ENCODE measurements at regions not wholly inside any gene's neighbourhood (a gene's known extent, or its start where the extent isn't known, plus 50 kb on each side); places are given as distances from the start of the nearest gene placed in this dataset.
A peak's percentile ranks its signal among the peaks of the same experiment; 100 is the strongest.

DNA sequence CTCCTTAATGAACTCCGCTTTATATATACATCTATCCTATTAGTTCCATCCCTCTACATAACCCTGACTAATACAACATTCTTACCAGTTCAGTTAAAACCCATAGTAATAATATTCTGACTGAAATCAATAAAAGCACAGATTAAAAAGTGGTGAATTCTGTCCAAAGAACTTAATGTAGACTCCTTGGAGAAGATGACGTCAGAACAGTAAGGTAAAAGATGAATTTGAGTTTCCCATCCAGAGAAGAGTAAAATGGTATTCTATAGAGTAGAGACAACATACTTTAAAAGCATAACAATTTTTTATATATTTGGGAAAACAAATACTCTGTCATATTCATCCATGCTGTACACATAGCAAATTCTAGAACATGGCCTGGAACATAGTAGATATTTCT lies 418.0 kb upstream of the SYT1 start:
- H3K27ac ChIP-seq = no peak overlapping the region
- TF ChIP-seq CTCF (conservative IDR thresholded peaks at IDR 0.05; ENCODE audit: low read depth) = no peak
- POLR2A ChIA-PET (ENCODE audit: low non-redundant PET) = no interaction called here
- no peak for DNase-seq (ENCODE audit: low spot score)
- CTCF ChIA-PET = no interaction called here

DNA sequence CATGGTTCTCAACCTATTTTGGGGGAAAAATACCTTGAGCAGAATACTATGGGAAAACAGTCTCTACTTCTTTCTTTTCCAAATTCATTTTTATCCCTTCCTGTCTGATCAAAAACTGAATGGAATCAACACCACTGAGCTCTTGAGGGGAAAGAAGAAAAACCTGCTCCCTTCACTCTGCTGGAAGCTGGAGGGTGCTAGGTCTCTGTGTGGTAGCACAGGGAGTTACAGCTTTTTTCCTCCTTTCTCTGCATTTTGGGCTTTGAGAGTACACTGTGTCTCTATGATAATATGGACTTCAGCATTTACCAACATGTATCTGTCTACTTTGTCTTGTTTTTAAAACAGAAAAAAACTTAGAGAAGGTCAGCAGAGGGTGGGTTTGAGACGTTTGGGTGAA lies 417.2 kb upstream of the SYT1 start:
- CTCF ChIA-PET = no interaction called here
- TF ChIP-seq CTCF (conservative IDR thresholded peaks at IDR 0.05; ENCODE audit: low read depth) = no peak
- no peak for DNase-seq (ENCODE audit: low spot score)
- POLR2A ChIA-PET (ENCODE audit: low non-redundant PET) = no interaction called here
- no peak overlapping the region for H3K27ac ChIP-seq

DNA sequence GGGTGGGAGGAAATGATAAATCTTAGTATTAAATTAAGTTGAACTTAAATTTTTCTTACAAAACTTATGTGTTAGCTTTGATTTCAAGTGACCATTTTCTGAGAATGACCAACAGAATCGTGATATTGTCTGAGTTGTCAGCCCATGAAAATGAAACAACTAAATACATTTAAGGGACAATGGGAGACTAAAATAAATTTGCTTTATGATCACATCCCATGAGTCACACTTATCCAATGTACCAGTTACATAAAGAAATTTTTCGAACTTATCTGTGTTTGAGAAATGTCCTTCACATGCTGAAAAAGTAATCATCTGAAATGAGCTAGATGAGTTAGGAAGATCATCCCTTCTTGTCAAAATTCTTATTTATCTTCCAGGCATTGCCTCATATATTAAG lies 415.9 kb upstream of the SYT1 start:
- H3K27ac ChIP-seq = no peak overlapping the region
- POLR2A ChIA-PET (ENCODE audit: low non-redundant PET) = no interaction called here
- TF ChIP-seq CTCF (conservative IDR thresholded peaks at IDR 0.05; ENCODE audit: low read depth) = no peak
- CTCF ChIA-PET = interaction anchor here (0.6 kb wide), 1 partner anchor 573 kb away, joined by 3 read pairs; no protein-coding TSS in a partner anchor
- DNase-seq (ENCODE audit: low spot score) = no peak

DNA sequence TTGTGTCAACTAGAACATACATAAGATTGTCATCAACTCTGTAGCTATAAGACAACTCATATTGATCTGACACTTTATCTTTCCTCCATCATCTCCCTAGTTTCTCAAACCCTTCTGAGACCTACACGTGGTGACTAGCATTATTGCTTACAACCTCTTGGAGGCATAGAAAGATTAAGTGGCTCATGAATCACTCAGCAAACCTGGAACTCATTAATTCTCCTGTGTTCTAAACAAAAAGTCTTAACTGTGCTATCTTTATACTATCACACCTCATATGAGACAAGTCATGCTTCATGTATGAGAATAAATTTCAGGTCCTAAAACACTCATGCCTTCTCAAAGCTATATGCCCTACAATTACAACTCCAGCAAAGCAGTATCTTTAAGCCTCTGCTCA lies 408.6 kb upstream of the SYT1 start:
- H3K27ac ChIP-seq = no peak overlapping the region
- ChIA-PET POLR2A (ENCODE audit: low non-redundant PET) (no interaction called here), CTCF (interaction anchor here (0.5 kb wide), 1 partner anchor 459 kb away, joined by 3 read pairs; no protein-coding TSS in a partner anchor)
- TF ChIP-seq CTCF (conservative IDR thresholded peaks at IDR 0.05; ENCODE audit: low read depth) = no peak
- DNase-seq (ENCODE audit: low spot score) = no peak

DNA sequence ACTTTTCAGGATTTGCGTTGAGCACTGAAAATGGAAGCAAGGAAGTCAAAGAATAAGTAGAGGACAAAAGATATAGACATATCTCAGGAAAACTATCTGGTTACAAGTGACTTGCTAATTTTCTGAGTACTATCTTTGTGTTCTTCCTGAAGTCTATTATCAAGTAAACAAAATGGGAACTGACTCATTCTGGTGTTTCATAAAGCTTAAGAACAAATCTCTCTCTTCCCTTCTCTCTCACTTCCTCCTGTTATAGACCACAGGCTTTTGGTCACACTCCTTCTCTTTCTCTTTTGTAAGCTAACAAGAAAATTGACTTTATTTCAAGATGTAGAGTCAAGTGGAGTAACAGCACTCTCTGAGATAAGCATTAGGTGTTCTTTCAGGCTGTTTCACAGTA lies 406.6 kb upstream of the SYT1 start:
- H3K27ac ChIP-seq = no peak overlapping the region
- CTCF ChIA-PET = no interaction called here
- POLR2A ChIA-PET (ENCODE audit: low non-redundant PET) = no interaction called here
- no peak for TF ChIP-seq CTCF (conservative IDR thresholded peaks at IDR 0.05; ENCODE audit: low read depth)
- DNase-seq (ENCODE audit: low spot score) = no peak

- no peak overlapping the region for H3K27ac ChIP-seq
- CTCF ChIA-PET = interaction anchor here (0.6 to 2.6 kb wide), 15 partner anchors 10 to 1533 kb away, joined by 3 to 7 read pairs (median 4); no protein-coding TSS in a partner anchor
- POLR2A ChIA-PET (ENCODE audit: low non-redundant PET) = no interaction called here
- TF ChIP-seq CTCF (conservative IDR thresholded peaks at IDR 0.05; ENCODE audit: low read depth) = peak; percentile 42
- peak; percentile 15 for DNase-seq (ENCODE audit: low spot score)
Measured at GRCh38 chr12:78470354-78471195, 394.0 kb upstream of the SYT1 start.

All from RWPE1 (cell line).